Lung (tissue), 11 donors: ENCODE measurements at regions not wholly inside any gene's neighbourhood (a gene's known extent, or its start where the extent isn't known, plus 50 kb on each side); places are given as distances from the start of the nearest gene placed in this dataset.

ENCODE experiments used
- ATAC-seq: fragments of 200-7000 bp; cut with Tn5 transposase; one replicate; pipeline ENCODE4 v1.9.1; 2020; ENCODE audit warnings: moderate number of reproducible peaks; ENCODE audit not compliant: insufficient read depth, low FRiP score
- DNase-seq, 3 donors: peaks; one replicate each; pipeline ENCODE4 v3.0.0-alpha.2; 2013 to 2017
- H3K27ac ChIP-seq, 2 donors: one replicate each; pipeline ENCODE4 v1.5.1; 2013; ENCODE audit warnings: mild to moderate bottlenecking in 2 of 2, moderate library complexity in 2 of 2, control low read depth in 1 of 2, inconsistent platforms in 1 of 2, low read depth in 1 of 2, low read length in 1 of 2
- H3K27me3 ChIP-seq, 3 donors: one replicate each; pipeline ENCODE4 v1.5.1; 2013; ENCODE audit warnings: low read length in 2 of 3; ENCODE audit not compliant: control insufficient read depth in 3 of 3, insufficient read depth in 3 of 3
- H3K36me3 ChIP-seq, 4 donors: one replicate each; pipeline ENCODE4 v1.5.1; 2013; ENCODE audit warnings: low read length in 4 of 4, mild to moderate bottlenecking in 1 of 4, moderate library complexity in 1 of 4; ENCODE audit not compliant: control insufficient read depth in 4 of 4, insufficient read depth in 4 of 4
- H3K4me1 ChIP-seq, 5 donors: one replicate each; pipeline ENCODE4 v1.5.1; 2013; ENCODE audit warnings: low read length in 5 of 5, mild to moderate bottlenecking in 2 of 5, moderate library complexity in 1 of 5; ENCODE audit not compliant: control insufficient read depth in 5 of 5, insufficient read depth in 5 of 5
- H3K4me3 ChIP-seq: one replicate; pipeline ENCODE4 v1.5.1; 2013; ENCODE audit warnings: mild to moderate bottlenecking, control low read depth, moderate library complexity
- H3K9ac ChIP-seq, 2 donors: one replicate each; pipeline ENCODE4 v1.5.1; 2013; ENCODE audit warnings: low read length in 2 of 2, control low read depth in 1 of 2; ENCODE audit not compliant: insufficient read depth in 1 of 2
- H3K9me3 ChIP-seq, 4 donors: one replicate each; pipeline ENCODE4 v1.5.1; 2013; ENCODE audit warnings: low read length in 3 of 4, mild to moderate bottlenecking in 1 of 4, moderate library complexity in 1 of 4; ENCODE audit not compliant: control insufficient read depth in 4 of 4, insufficient read depth in 3 of 4
- CTCF ChIP-seq: IDR thresholded peaks from 2 replicates; pipeline ENCODE4 v1.5.1; 2012; ENCODE audit warnings: mild to moderate bottlenecking; ENCODE audit errors: control extremely low read depth, extremely low read depth
- WGBS, 2 donors: extraction: QIAGEN DNeasy Blood & Tissue Kit; methylation state at CpG; one replicate each; pipeline ENCODE4 v1.1.7; 2013; 5-methylcytosine and 5-hydroxymethylcytosine counted together
- donor health status: control.
- donor health status: control.
- donor health status: Bipolar disorder and iron deficiency.
- donor health status: healthy.
- donor health status: DM: yes; HTN: yes; CAD: no.

- ATAC-seq (no peak), DNase-seq (no peak)
- Histone ChIP-seq H3K4me1 (peaks cover 0 to 27% (median 2%) of the 10 kb centered on the region in 5 donors), H3K36me3 (no peaks in the 10 kb centered on the region), H3K9ac (no peak overlapping the region), H3K27ac (no peak overlapping the region), H3K9me3 (no peaks in the 10 kb centered on the region), H3K27me3 (no peaks in the 10 kb centered on the region), H3K4me3 (no peak overlapping the region)
- no peak for TF ChIP-seq CTCF
These were observed 162.0 kb upstream of the STK17B start for GRCh38 chr2:196333397-196333796.

- TF ChIP-seq CTCF = no peak
- no peak for DNase-seq
- H3K36me3 ChIP-seq = no peaks in the 10 kb centered on the region
- H3K4me1 ChIP-seq = peaks cover 0 to 27% (median 2%) of the 10 kb centered on the region in 5 donors
- H3K27me3 ChIP-seq = no peaks in the 10 kb centered on the region
- no peaks in the 10 kb centered on the region for H3K9me3 ChIP-seq
- no peak overlapping the region for H3K9ac ChIP-seq
- H3K4me3 ChIP-seq = no peak overlapping the region
- ATAC-seq = no peak
- 91 to 92% methylated on average over 3 of the region's 3 CpGs for WGBS, 2 donors
- no peak overlapping the region for H3K27ac ChIP-seq
These were observed 163.3 kb upstream of the STK17B start for GRCh38 chr2:196334710-196335109.

- ATAC-seq (no peak), DNase-seq (no peak)
- no peak for TF ChIP-seq CTCF
- no peak overlapping the region for H3K27ac ChIP-seq
- H3K4me1 ChIP-seq = peaks cover 0 to 27% (median 2%) of the 10 kb centered on the region in 5 donors
- no peaks in the 10 kb centered on the region for H3K36me3 ChIP-seq
- no peaks in the 10 kb centered on the region for H3K9me3 ChIP-seq
- no peaks in the 10 kb centered on the region for H3K27me3 ChIP-seq
- 56 to 70% methylated on average over 6 of the region's 6 CpGs for WGBS, 2 donors
- H3K9ac ChIP-seq = no peak overlapping the region
- no peak overlapping the region for H3K4me3 ChIP-seq
These were observed 163.8 kb upstream of the STK17B start for GRCh38 chr2:196335221-196335634.

GRCh38 chr2:196336207-196336606 is 164.8 kb upstream of the STK17B start:
- Histone ChIP-seq H3K9me3 (no peaks in the 10 kb centered on the region), H3K27me3 (no peaks in the 10 kb centered on the region), H3K27ac (no peak overlapping the region), H3K36me3 (no peaks in the 10 kb centered on the region), H3K4me3 (no peak overlapping the region), H3K9ac (no peak overlapping the region), H3K4me1 (peaks cover 0 to 25% (median 0%) of the 10 kb centered on the region in 5 donors)
- WGBS, 2 donors = 69 to 83% methylated on average over 6 of the region's 6 CpGs
- no peak for TF ChIP-seq CTCF
- ATAC-seq = no peak
- peak; percentile 7 to 29 (median 24) for DNase-seq
